NT2/D1 (cell line): ENCODE measurements at regions not wholly inside any gene's neighbourhood (a gene's known extent, or its start where the extent isn't known, plus 50 kb on each side); places are given as distances from the start of the nearest gene placed in this dataset.

Experiments used
- YY1 ChIP-seq: IDR thresholded peaks from 2 replicates; pipeline ENCODE4 v1.6.1; 2011; ENCODE audit not compliant: insufficient read length, insufficient read depth
- ZNF274 ChIP-seq: IDR thresholded peaks from 2 replicates; pipeline ENCODE4 v1.6.1; 2011; ENCODE audit warnings: mild to moderate bottlenecking, low read depth, low read length

GRCh38 chr5:39912906-39913305 is 488.1 kb upstream of the DAB2 start:
- no peak for TF ChIP-seq ZNF274
- no peak for TF ChIP-seq YY1
